HG03135 (cell line): ENCODE measurements at regions not wholly inside any gene's neighbourhood (a gene's known extent, or its start where the extent isn't known, plus 50 kb on each side); places are given as distances from the start of the nearest gene placed in this dataset.
"Not testable (repeated sequence)": the region's sequence is repeated elsewhere in the genome, so short reads cannot be mapped to it uniquely, and the experiment has no call there.

Source experiments
- ATAC-seq: cut with Tn5 transposase; IDR thresholded peaks from one replicate; pipeline ENCODE4 v1.9.1; 2021; ENCODE audit warnings: mild to moderate bottlenecking, moderate library complexity; ENCODE audit not compliant: unreplicated experiment

- ATAC-seq = no peak
These were observed 83.3 kb upstream of the ZNF217 start for GRCh38 chr20:53676987-53677386.

- no peak for ATAC-seq
These were observed 82.8 kb upstream of the ZNF217 start for GRCh38 chr20:53676519-53676822.

GRCh38 chr20:53672484-53673129, 79.0 kb upstream of the ZNF217 start:
- no peak for ATAC-seq

- ATAC-seq = no peak
These were observed 77.7 kb upstream of the ZNF217 start for GRCh38 chr20:53671370-53671769.

- ATAC-seq = not testable (repeated sequence)
These were observed 76.1 kb upstream of the ZNF217 start for GRCh38 chr20:53669517-53670313.

GRCh38 chr20:53668992-53669391, 75.4 kb upstream of the ZNF217 start:
- no peak for ATAC-seq

- no peak for ATAC-seq
These were observed 72.5 kb upstream of the ZNF217 start for GRCh38 chr20:53666144-53666543.

- ATAC-seq = no peak
These were observed 70.5 kb upstream of the ZNF217 start for GRCh38 chr20:53664121-53664520.

- ATAC-seq = not testable (repeated sequence)
These were observed 69.9 kb upstream of the ZNF217 start for GRCh38 chr20:53663521-53663920.

- no peak for ATAC-seq
These were observed 69.0 kb upstream of the ZNF217 start for GRCh38 chr20:53662595-53662994.

- ATAC-seq = no peak
These were observed 67.3 kb upstream of the ZNF217 start for GRCh38 chr20:53660947-53661381.

- ATAC-seq = no peak
These were observed 66.7 kb upstream of the ZNF217 start for GRCh38 chr20:53660078-53660909.

GRCh38 chr20:53658973-53659372, 65.3 kb upstream of the ZNF217 start:
- ATAC-seq = no peak

- no peak for ATAC-seq
These were observed 64.7 kb upstream of the ZNF217 start for GRCh38 chr20:53658322-53658721.

GRCh38 chr20:53657732-53658131, 64.1 kb upstream of the ZNF217 start:
- no peak for ATAC-seq

GRCh38 chr20:53657279-53657678, 63.6 kb upstream of the ZNF217 start:
- no peak for ATAC-seq

GRCh38 chr20:53656293-53657202, 62.9 kb upstream of the ZNF217 start:
- no peak for ATAC-seq

GRCh38 chr20:53655625-53656292, 62.1 kb upstream of the ZNF217 start:
- no peak for ATAC-seq

GRCh38 chr20:53654932-53655624, 61.4 kb upstream of the ZNF217 start:
- ATAC-seq = no peak
